GM12878 (cell line): ENCODE measurements at regions not wholly inside any gene's neighbourhood (a gene's known extent, or its start where the extent isn't known, plus 50 kb on each side); places are given as distances from the start of the nearest gene placed in this dataset.

ENCODE experiments used
- ATF2 ChIP-seq: IDR thresholded peaks from 2 replicates; pipeline ENCODE4 v1.6.1; 2012; ENCODE audit warnings: low read length, inconsistent platforms
- ATF3 ChIP-seq: IDR thresholded peaks from 2 replicates; pipeline ENCODE4 v1.6.1; 2011; ENCODE audit warnings: low read depth, mild to moderate bottlenecking, low read length, moderate library complexity, borderline replicate concordance; ENCODE audit errors: extremely low read depth
- ATF7 ChIP-seq: fragments of 450-650 bp; IDR thresholded peaks from 2 replicates; pipeline ENCODE4 v1.6.1; 2016; ENCODE audit warnings: low read depth, mild to moderate bottlenecking
- BACH1 ChIP-seq: fragments of 450-650 bp; IDR thresholded peaks from 2 replicates; pipeline ENCODE4 v1.6.1; 2017; ENCODE audit warnings: mild to moderate bottlenecking, borderline replicate concordance
- BCL11A ChIP-seq: IDR thresholded peaks from 2 replicates; pipeline ENCODE4 v1.6.1; 2011; ENCODE audit warnings: low read depth, low read length
- BCLAF1 ChIP-seq: fragments of 450-650 bp; IDR thresholded peaks from 2 replicates; pipeline ENCODE4 v1.6.1; 2017; ENCODE audit warnings: antibody characterized with exemption, mild to moderate bottlenecking, moderate library complexity
- BHLHE40 ChIP-seq, 2 experiments: fragments of 450-650 bp in 1 of 2; IDR thresholded peaks; 2 replicates each; pipeline ENCODE4 v1.6.1; 2011 to 2017; ENCODE audit warnings: low read depth in 2 of 2, borderline replicate concordance in 1 of 2, improper control_type of control experiment in 1 of 2, low read length in 1 of 2, mild to moderate bottlenecking in 1 of 2
- EED ChIP-seq: sonication (generic); IDR thresholded peaks from 2 replicates; pipeline ENCODE4 v1.6.1; 2016; ENCODE audit warnings: antibody characterized with exemption, low read depth
- FOS ChIP-seq: IDR thresholded peaks from 3 replicates; pipeline ENCODE4 v1.6.1; 2011; ENCODE audit warnings: borderline replicate concordance; ENCODE audit not compliant: insufficient read length; ENCODE audit errors: extremely low read depth
- KDM1A ChIP-seq: fragments of 200-600 bp; sonication (generic); IDR thresholded peaks from 2 replicates; pipeline ENCODE4 v1.6.1; 2016; ENCODE audit warnings: borderline replicate concordance
- MXI1 ChIP-seq: fragments of 150-350 bp; IDR thresholded peaks from 2 replicates; pipeline ENCODE4 v1.6.1; 2011; ENCODE audit warnings: low read depth, mild to moderate bottlenecking, inconsistent platforms, low read length, improper control_type of control experiment
- NFXL1 ChIP-seq: fragments of 450-650 bp; IDR thresholded peaks from 2 replicates; pipeline ENCODE4 v1.6.1; 2017; ENCODE audit warnings: antibody characterized with exemption, mild to moderate bottlenecking, borderline replicate concordance
- NR2C2 ChIP-seq: IDR thresholded peaks from 2 replicates; pipeline ENCODE4 v1.6.1; 2011; ENCODE audit warnings: borderline replicate concordance, low read depth; ENCODE audit not compliant: control insufficient read depth, insufficient read length
- PAX8 ChIP-seq: fragments of 450-650 bp; IDR thresholded peaks from 2 replicates; pipeline ENCODE4 v1.6.1; 2017; ENCODE audit warnings: mild to moderate bottlenecking, moderate library complexity
- POLR2AphosphoS5 ChIP-seq: IDR thresholded peaks from 2 replicates; pipeline ENCODE4 v1.6.1; 2011; ENCODE audit warnings: mild to moderate bottlenecking, low read length, inconsistent platforms
- RELA ChIP-seq: fragments of 450-650 bp; IDR thresholded peaks from 2 replicates; pipeline ENCODE4 v1.8.0; 2014; ENCODE audit warnings: borderline replicate concordance; ENCODE audit not compliant: partially characterized antibody
- RELB ChIP-seq: fragments of 450-650 bp; IDR thresholded peaks from 2 replicates; pipeline ENCODE4 v1.6.1; 2017; ENCODE audit warnings: low read depth, mild to moderate bottlenecking, moderate library complexity
- SPI1 ChIP-seq: IDR thresholded peaks from 2 replicates; pipeline ENCODE4 v1.6.1; 2011; ENCODE audit warnings: low read depth, mild to moderate bottlenecking, low read length, moderate library complexity, borderline replicate concordance; ENCODE audit not compliant: insufficient read depth
- STAT1 ChIP-seq: fragments of 450-650 bp; conservative IDR thresholded peaks from 2 replicates; pipeline ENCODE4 v1.6.1; 2014; ENCODE audit warnings: antibody characterized with exemption, mild to moderate bottlenecking
- TCF12 ChIP-seq: IDR thresholded peaks from 2 replicates; pipeline ENCODE4 v1.6.1; 2011; ENCODE audit warnings: low read depth, mild to moderate bottlenecking, low read length
- ZNF622 ChIP-seq: fragments of 450-650 bp; IDR thresholded peaks from 2 replicates; pipeline ENCODE4 v1.6.1; 2017; ENCODE audit warnings: mild to moderate bottlenecking, inconsistent platforms

GRCh38 chr6:27693766-27694546 lies 218.2 kb downstream of the OR2B2 start (continued):
- TF ChIP-seq BCLAF1 (no peak), ATF3 (no peak), FOS (no peak), POLR2AphosphoS5 (peak; percentile 69; the same call in 1 of the 2 replicates), TCF12 (no peak), BCL11A (no peak), RELB (peak; percentile 61; the same call in 1 of the 2 replicates), BHLHE40 (IDR thresholded peaks at IDR 0.05; ENCODE audit: borderline replicate concordance in 1 of 2, low read depth in 2 of 2, low read length in 1 of 2) (no peak), RELA (peak; percentile 18), KDM1A (no peak), ATF2 (no peak), SPI1 (peak; percentile 86), PAX8 (no peak), STAT1 (no peak), NR2C2 (no peak), MXI1 (no peak), ATF7 (peak; percentile 49; the same call in 1 of the 2 replicates), BACH1 (no peak), ZNF622 (no peak), EED (peak; percentile 53; the same call in 1 of the 2 replicates), NFXL1 (no peak)
